Fibroblast of pulmonary artery (primary cell): ENCODE measurements at regions not wholly inside any gene's neighbourhood (a gene's known extent, or its start where the extent isn't known, plus 50 kb on each side); places are given as distances from the start of the nearest gene placed in this dataset.
A peak's percentile ranks its signal among the peaks of the same experiment; 100 is the strongest.
"Not testable (repeated sequence)": the region's sequence is repeated elsewhere in the genome, so short reads cannot be mapped to it uniquely, and the experiment has no call there.

Experiments
- DNase-seq: peaks from one replicate; pipeline ENCODE4 v3.0.0-alpha.2; 2010; ENCODE audit warnings: low read depth
- H3K4me3 ChIP-seq: replicated peaks from 2 replicates; pipeline ENCODE4 v1.5.1; 2011; ENCODE audit warnings: low read depth, mild to moderate bottlenecking, control low read depth, low read length, moderate library complexity
- TF ChIP-seq, protein P1 (sequence below): IDR thresholded peaks from 2 replicates; pipeline ENCODE4 v1.5.1; 2011; ENCODE audit warnings: mild to moderate bottlenecking, control low read depth, low read length, inconsistent platforms; ENCODE audit errors: missing control alignments

- H3K4me3 ChIP-seq, DNase-seq: not testable (repeated sequence)
Observed at GRCh38 chr10:22467393-22467792, 122.1 kb downstream of the SPAG6 start.

DNA sequence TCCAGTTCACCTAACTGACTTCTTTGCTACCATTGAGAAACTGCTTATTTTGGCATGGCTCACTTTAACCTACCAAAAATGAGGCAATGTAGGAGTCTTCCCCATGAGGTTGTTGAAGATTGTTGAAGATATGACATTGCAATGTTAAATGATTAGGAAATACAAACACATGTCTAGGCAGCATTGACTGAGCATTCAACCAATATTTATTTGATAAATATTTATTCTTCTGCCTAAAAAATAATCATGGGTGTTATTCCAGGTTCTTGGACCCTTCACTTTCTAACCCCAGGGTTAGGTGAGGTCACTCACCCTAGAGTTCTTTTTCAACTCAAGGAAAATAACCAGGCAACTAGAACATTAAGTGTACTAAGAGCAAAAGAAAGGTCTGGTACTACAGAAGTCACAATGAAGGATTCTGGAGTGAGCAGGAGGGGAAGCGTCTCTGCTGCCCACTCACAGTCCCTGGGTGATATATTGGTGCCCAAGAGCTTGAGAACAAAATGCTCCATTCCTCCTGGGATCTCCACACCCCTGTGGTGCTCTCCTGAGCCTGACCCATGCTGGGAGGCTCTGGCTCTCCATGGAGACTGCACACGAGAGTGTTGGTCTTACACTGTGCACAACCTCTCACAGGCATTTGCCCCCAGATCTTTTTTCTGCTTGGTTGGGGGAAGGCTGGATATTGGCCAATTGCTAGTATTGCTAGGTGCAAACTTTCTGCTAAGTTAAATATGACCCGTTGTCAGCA is 123.4 kb downstream of the SPAG6 start:
- TF ChIP-seq, protein P1, sequence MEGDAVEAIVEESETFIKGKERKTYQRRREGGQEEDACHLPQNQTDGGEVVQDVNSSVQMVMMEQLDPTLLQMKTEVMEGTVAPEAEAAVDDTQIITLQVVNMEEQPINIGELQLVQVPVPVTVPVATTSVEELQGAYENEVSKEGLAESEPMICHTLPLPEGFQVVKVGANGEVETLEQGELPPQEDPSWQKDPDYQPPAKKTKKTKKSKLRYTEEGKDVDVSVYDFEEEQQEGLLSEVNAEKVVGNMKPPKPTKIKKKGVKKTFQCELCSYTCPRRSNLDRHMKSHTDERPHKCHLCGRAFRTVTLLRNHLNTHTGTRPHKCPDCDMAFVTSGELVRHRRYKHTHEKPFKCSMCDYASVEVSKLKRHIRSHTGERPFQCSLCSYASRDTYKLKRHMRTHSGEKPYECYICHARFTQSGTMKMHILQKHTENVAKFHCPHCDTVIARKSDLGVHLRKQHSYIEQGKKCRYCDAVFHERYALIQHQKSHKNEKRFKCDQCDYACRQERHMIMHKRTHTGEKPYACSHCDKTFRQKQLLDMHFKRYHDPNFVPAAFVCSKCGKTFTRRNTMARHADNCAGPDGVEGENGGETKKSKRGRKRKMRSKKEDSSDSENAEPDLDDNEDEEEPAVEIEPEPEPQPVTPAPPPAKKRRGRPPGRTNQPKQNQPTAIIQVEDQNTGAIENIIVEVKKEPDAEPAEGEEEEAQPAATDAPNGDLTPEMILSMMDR: no peak
- no peak for DNase-seq
- no peak overlapping the region for H3K4me3 ChIP-seq

- TF ChIP-seq, protein P1: no peak
- DNase-seq: no peak
- H3K4me3 ChIP-seq: no peak overlapping the region
Observed at GRCh38 chr10:22473044-22473443, 127.7 kb downstream of the SPAG6 start.

DNA sequence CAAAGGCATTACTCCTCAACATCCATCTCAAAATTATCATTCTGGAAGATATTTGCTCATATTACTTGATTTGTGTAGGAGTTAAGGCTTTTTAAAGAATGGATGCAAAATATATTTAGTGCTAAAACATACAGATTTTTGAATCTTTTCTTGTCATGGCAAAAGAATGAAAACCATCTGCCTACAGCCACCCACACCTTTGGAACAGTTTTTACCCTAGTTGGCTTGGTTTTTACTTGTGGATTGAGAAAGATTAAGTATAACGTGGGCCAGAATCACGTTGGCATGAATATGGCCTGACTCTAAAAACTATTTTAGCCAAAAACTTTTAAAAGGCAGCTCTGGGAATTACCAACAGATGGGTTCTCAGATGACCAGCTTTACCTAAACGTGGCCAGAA is 128.2 kb downstream of the SPAG6 start:
- H3K4me3 ChIP-seq: no peak overlapping the region
- TF ChIP-seq, protein P1: no peak
- no peak for DNase-seq

- TF ChIP-seq, protein P1: no peak
- H3K4me3 ChIP-seq: peak overlapping the region; percentile 22
- no peak for DNase-seq
Observed at GRCh38 chr10:22475651-22476600, 130.6 kb downstream of the SPAG6 start.

DNA sequence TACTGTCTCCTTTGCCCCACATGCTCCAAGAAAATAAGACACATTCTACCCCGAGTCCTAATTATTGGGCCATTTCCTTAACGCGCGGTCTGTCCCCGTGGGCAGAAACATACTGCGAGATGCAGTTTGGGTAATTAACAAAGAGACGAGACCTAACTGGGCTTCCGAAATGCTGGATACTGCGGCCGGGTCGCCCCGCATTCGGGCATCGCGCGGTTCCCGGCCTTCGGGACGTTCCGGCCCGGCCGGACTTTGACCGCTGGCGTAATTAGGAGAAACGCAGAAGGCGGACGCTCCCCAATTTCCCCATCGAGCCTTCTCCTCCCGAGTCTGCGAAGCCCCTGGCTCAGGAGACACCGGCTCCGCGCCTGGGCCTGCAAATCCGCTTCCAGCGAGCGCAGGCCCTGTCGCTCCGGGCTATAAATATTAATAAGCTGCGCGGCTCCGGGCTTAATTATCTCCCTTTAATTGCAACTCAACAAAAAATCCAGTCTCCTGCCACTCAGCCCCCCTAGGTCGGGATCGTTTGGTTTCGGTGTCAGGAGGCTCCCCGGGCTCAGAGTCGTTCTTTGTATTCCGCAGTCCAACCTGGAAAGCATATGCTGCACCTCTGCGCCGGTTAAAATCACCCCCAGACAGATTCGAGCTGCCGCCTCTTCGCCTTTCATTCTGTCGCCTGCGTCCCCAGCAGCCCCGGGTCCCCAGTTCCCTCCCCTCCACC is 131.5 kb downstream of the SPAG6 start:
- no peak for DNase-seq
- TF ChIP-seq, protein P1: no peak
- no peak overlapping the region for H3K4me3 ChIP-seq
